ENCODE measurements at regions not wholly inside any gene's neighbourhood (a gene's known extent, or its start where the extent isn't known, plus 50 kb on each side); places are given as distances from the start of the nearest gene placed in this dataset.

DNA sequence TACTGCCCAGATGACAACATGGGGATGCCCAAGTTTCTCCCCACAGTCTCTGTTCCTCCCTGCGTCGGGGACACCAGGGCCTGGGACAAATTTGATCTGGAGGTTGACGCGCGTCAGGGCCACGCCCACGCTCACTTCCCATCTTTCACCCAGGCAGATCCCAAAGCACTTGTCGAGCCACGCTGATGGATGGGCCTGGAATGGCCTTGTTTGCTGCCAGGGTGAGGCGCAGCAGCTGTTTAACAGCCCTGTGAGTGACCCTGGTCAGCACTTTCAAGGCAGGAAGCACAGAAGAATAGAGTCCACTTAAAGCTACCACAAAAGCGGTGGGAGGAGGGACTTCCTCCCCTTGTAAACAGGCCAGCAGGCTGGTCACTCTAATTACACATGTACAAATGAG is 324.7 kb upstream of the JARID2 start:
- no peak for TF ChIP-seq EZH2 (IDR thresholded peaks at IDR 0.05; ENCODE audit: low read length, missing control alignments)
- TF ChIP-seq, protein P1, sequence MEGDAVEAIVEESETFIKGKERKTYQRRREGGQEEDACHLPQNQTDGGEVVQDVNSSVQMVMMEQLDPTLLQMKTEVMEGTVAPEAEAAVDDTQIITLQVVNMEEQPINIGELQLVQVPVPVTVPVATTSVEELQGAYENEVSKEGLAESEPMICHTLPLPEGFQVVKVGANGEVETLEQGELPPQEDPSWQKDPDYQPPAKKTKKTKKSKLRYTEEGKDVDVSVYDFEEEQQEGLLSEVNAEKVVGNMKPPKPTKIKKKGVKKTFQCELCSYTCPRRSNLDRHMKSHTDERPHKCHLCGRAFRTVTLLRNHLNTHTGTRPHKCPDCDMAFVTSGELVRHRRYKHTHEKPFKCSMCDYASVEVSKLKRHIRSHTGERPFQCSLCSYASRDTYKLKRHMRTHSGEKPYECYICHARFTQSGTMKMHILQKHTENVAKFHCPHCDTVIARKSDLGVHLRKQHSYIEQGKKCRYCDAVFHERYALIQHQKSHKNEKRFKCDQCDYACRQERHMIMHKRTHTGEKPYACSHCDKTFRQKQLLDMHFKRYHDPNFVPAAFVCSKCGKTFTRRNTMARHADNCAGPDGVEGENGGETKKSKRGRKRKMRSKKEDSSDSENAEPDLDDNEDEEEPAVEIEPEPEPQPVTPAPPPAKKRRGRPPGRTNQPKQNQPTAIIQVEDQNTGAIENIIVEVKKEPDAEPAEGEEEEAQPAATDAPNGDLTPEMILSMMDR (conservative IDR thresholded peaks at IDR 0.05 in 1 of 2, IDR thresholded peaks at IDR 0.05 in 1 of 2; ENCODE audit: low read depth in 1 of 2, low read length in 2 of 2), result no peak
